ENCODE measurements at regions not wholly inside any gene's neighbourhood (a gene's known extent, or its start where the extent isn't known, plus 50 kb on each side); places are given as distances from the start of the nearest gene placed in this dataset.

GRCh38 chr12:118715647-118716046 is 265.7 kb upstream of the SRRM4 start:
- H3K9me3 ChIP-seq (ENCODE audit: low read length): no peaks in the 10 kb centered on the region
- no peak overlapping the region for H3K9ac ChIP-seq (ENCODE audit: insufficient read depth, low read depth, low read length)
- ChIA-PET CTCF (ENCODE audit: low intra/inter-chr PET ratio, low total read pairs) (no interaction called here), POLR2A (no interaction called here)
- ATAC-seq (no peak), FAIRE-seq (no peak), DNase-seq (ENCODE audit: low spot score) (no peak)
- no TSS peak for BruUV-seq (replicated peaks)
- intact Hi-C loops (cut with micrococcal nuclease; ENCODE audit: unreplicated experiment): loop anchor here (2.0 kb wide), 2 partner anchors 65 to 125 kb away; no protein-coding TSS in a partner anchor
- in situ Hi-C loops (cut with HindIII; ENCODE audit: extremely low pct_ligation_motif_present, low pct_unique_long_range_greater_than_20kb): no loop called here
- no peaks in the 10 kb centered on the region for H3K79me2 ChIP-seq (ENCODE audit: insufficient read depth, low read length)
- no peak overlapping the region for H3K27ac ChIP-seq (ENCODE audit: extremely low read length, insufficient read depth, low read length)
- no peak overlapping the region for H3K4me3 ChIP-seq (replicated peaks in 1 of 3; ENCODE audit: insufficient read depth in 1 of 3, low read depth in 2 of 3, low read length in 3 of 3)
- H3K4me1 ChIP-seq (ENCODE audit: insufficient read depth, low read length): peaks cover 47% of the 10 kb centered on the region
- H3K4me2 ChIP-seq (ENCODE audit: low read depth, low read length): no peak overlapping the region
- no peaks in the 10 kb centered on the region for H3K27me3 ChIP-seq (ENCODE audit: control insufficient read depth in 1 of 2, insufficient read depth in 2 of 2, low read length in 2 of 2)
- TF ChIP-seq MAFK (conservative IDR thresholded peaks at IDR 0.05 in 1 of 2, IDR thresholded peaks at IDR 0.05 in 1 of 2; ENCODE audit: low read length in 2 of 2): no peak
- TF ChIP-seq FOXJ3 (CRISPR knock-in tag; IDR thresholded peaks at IDR 0.05; ENCODE audit: borderline replicate concordance): no peak
- TF ChIP-seq PHB2 (IDR thresholded peaks at IDR 0.05; ENCODE audit: partially characterized antibody): no peak
- no peak for TF ChIP-seq AFF4 (CRISPR knock-in tag; IDR thresholded peaks at IDR 0.05)
- no peak for TF ChIP-seq ZNF562 (CRISPR knock-in tag; IDR thresholded peaks at IDR 0.05; ENCODE audit: borderline replicate concordance)
- TF ChIP-seq ATF2 (CRISPR knock-in tag; IDR thresholded peaks at IDR 0.05): no peak
- TF ChIP-seq REPIN1 (CRISPR knock-in tag; IDR thresholded peaks at IDR 0.05; ENCODE audit: borderline replicate concordance, low read depth): no peak
- TF ChIP-seq ZBTB8A (CRISPR knock-in tag; IDR thresholded peaks at IDR 0.05; ENCODE audit: borderline replicate concordance, low read depth): no peak
- no peak overlapping the region for H2AFZ ChIP-seq (ENCODE audit: low read length)
- H3K36me3 ChIP-seq (replicated peaks in 1 of 2; ENCODE audit: control insufficient read depth in 1 of 2, insufficient read depth in 2 of 2, low read length in 2 of 2): no peaks in the 10 kb centered on the region
- WGBS (ENCODE audit: low lambda C conversion rate): 77% methylated on average over 2 of the region's 2 CpGs
- no peaks in the 10 kb centered on the region for H4K20me1 ChIP-seq (ENCODE audit: insufficient read depth, low read length)
